ENCODE measurements at regions not wholly inside any gene's neighbourhood (a gene's known extent, or its start where the extent isn't known, plus 50 kb on each side); places are given as distances from the start of the nearest gene placed in this dataset.
"Not testable (repeated sequence)": the region's sequence is repeated elsewhere in the genome, so short reads cannot be mapped to it uniquely, and the experiment has no call there.

DNA sequence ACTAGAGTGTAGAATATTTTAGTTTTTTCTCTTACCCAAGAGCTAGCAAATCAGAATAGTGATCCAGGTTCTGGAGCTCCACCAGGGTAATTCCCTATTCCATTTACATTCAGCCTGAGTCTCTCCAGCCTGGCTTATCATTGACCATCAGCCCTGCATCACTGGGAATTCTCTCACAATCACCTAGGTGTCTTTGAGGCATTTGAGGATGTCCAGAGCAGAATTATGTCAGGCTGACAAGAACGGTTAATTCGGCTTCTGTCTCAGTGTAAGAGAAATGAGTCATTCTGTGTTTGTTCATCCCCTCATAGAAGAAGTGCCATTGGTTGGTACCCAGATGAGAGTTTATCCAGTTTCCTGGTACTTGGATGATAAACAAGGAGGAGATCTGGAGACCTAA, 180.5 kb downstream of the ZNF737 start:
- no peak for DNase-seq

DNA sequence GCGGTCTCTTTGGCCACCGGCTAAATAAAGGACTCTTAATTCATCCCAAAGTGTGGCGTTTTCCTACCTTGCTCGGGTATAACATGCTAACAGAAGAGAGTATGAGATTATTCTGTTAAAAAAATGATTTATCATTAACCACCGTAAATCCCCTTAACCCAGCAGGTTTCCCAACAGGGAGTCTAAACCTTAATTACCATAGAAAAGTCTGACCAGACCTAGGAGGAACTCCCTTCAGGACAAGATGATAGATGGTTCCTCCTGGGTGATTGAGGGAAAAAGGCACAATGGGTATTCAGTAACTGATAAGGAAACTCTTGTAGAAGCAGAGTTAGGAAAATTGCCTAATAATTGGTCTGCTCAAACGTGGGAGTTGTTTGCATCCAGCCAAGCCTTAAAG, 193.7 kb downstream of the ZNF737 start:
- DNase-seq, result no peak

DNA sequence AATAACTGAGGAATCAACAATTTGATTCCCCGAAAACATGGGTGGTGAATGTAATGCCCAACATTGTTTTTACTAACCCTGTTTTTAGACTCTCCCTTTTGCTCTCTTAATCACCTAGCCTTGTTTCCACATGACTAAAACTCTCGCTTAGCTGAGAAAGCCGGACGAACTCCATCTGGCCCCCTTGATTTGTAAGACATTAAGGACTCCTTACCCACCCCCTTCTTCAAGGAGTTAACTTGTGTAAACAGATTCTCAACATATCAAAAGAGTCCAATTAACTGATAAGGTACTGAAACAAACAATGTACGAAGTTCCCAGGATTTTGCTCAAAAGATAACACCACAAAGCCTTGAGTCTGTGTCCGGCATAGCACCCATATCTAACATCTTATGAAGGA, 194.3 kb downstream of the ZNF737 start:
- DNase-seq, result not testable (repeated sequence)

GRCh38 chr19:20367811-20368294, 197.7 kb downstream of the ZNF737 start:
- DNase-seq, result no peak

DNA sequence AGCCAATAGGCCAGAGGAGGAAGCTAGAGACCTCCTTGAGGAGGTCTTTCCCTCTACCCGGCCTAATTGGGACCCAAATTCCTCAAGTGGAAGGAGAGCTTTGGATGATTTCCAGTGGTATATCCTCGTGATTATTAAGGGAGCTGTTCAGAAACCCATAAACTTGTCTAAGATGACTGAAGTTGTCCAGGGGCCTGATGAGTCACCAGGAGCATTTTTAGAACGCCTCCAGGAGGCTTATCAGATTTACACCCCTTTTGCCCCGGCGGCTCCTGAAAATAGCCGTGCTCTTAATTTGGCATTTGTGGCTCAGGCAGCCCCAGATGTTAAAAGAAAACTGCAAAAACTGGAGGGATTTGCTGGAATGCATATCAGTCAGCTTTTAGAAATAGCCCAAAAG, 198.1 kb downstream of the ZNF486 start:
- no peak for DNase-seq

DNA sequence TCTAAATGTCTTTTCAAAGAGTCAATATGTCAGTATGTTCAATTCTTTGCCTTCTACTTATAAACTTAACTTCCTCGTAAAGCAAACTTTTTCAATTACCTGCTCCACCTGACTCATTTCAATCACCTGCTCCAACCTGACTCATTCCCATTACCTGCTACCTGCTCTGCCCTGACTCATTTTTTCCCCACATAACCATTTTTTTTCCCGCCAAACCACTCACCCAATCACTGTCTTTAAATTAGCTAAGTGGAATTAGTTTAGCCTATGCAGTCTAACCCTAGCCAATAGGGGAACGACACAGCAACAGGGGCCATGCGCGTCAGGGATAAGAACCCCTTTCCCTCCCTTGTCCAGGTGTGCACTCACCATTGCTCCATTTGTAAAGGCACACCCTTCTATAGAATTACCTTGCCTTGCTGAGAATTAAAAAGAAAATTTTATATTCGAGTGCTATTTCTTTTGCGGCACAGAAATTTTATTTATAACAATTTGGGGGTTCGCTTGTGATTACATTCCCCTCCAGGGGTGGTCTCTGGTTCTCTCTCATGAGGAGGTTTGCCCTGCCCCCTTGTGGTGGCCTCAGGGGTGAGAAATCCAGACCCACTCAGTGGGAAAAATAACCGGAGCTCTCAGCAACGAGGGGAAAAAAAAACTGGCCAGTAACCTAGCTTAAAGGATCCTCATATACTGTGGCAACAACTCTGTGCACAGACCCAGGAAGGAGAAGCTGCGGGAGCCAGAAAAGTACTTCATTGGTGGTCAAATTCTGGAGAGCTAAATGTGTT, 193.1 kb downstream of the ZNF486 start:
- no peak for DNase-seq

- DNase-seq, result not testable (repeated sequence)
Observed at GRCh38 chr19:20358841-20359465, 191.9 kb downstream of the ZNF486 start.

GRCh38 chr19:20357921-20358320, 190.9 kb downstream of the ZNF486 start:
- DNase-seq, result no peak

DNA sequence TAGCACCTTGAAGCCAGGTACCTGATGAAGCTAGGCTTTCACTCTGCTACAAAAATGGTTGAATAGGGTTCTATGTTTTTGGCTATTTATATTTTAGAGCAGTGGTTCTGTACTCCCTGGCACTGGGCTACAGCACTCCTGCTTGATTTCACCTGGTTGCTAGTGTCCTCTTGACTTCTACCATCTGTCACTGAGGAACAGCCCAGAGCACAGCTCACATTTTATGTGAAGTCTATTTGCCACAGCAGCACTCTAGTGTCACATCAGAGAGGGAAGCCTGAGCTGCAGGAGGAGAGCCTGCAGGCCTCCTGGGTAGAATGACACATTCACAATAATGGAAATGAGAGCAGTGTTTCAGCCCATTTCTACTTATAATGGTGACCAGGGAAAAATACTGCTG, 184.2 kb downstream of the ZNF486 start:
- DNase-seq, result no peak

DNA sequence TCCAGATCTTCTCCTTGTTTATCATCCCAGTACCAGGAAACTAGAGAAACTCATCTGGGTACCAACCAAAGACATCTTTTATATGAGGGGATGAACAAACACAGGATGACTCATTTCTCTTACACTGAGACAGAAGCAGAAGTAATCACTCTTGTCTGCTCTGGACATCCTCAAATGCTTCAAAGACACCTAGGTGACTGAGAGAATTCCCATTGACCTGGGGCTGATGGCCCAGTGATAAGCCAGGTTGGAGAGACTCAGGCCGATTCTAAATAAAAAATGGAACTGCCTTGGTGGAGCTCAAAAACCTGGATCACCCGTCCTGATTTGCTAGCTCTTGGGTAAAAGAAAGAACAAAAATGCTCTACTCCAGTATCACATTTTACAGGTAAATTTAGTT, 182.2 kb downstream of the ZNF486 start:
- DNase-seq, result no peak

- no peak for DNase-seq
Observed at GRCh38 chr19:20339444-20339843, 172.4 kb downstream of the ZNF486 start.

GRCh38 chr19:20334760-20335159, 167.7 kb downstream of the ZNF486 start:
- DNase-seq, result no peak

GRCh38 chr19:20333508-20333907, 166.5 kb downstream of the ZNF486 start:
- DNase-seq, result no peak

DNA sequence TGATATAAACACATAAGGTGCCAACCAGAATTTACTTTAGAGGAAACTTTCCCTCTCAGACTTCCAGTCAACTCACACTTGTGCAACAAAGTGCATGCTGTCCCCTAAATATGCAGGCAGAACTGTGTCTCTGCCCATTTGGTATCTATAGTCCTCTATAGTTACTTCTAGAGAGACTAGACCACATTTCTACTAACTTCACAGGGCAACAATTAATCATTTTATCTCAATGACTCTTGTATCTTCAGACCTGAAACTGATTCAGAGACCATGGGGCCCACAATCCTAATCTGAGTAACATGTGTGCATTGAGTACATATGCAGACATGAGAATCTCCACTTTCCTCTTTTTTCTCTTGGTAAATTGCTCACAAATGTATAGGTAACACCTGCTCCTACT, 158.1 kb downstream of the ZNF486 start:
- no peak for DNase-seq

DNA sequence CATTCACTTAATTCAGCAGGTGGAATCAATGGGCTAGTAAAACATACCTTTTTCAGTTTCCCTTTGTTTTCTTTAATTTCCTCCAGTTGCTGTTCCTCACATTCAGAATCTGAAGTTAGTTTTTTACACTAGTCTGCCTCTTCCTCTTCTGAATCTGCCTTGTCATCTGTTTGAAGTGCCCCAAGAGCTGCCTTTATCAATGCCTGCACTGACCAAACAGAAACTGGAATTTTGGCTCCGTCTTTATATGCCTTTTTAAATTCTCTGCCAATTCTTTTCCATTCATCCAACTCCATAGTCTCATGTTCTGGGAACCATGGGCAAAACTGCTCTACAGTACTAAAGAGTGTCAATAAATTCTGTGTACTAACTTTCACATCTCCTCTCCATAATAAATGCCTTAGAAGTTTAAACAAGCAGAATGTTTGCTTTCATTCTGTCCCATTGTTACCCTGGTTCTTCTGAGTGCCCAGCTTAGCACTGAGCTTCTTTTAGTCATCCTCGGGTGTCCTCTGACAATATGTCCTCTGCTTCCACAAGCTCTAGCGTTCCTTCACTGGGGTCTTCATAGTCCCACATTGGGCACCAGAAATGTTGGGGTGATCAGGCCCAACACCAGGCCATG, 154.2 kb downstream of the ZNF486 start:
- DNase-seq, result no peak

DNA sequence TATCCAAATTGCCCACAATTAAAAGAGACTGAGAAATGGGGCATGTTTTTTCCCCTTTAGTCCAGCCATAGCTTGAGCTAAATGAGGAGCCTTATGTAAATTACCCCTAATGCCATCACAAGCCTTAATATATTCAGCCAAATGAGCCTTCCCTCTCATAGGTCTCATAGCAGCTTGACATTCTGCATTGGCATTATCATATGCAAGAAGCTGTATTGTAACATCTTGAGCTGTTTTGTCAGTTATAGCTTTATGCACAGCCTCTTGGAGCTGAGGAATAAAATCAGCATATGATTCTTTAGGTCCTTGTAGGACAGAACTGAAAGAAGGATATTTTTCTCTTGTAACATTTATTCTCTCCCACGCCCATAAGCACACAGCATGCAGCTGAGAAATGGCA, 153.2 kb downstream of the ZNF486 start:
- no peak for DNase-seq

- no peak for DNase-seq
Observed at GRCh38 chr19:20318616-20319015, 151.6 kb downstream of the ZNF486 start.

DNA sequence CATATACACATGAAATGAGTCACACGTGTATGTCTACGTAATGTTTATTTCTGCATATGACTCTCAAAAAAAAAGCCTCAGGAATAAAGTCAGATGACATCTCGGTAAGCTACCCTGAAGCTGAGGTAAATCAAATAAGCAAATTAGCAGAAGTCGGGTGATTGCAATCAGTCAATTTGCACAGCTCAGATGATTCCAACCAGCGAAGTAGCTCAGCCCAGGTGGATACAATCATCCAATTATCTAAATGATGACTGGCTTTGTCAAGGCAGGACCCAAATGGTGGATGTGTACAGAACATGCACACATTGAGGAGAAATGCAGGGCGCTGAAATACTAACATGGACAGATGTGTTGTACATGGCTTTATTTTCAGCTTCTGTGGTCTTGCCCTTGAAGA, 148.5 kb downstream of the ZNF486 start:
- DNase-seq, result no peak

- no peak for DNase-seq
Observed at GRCh38 chr19:20313894-20314293, 146.9 kb downstream of the ZNF486 start.

GRCh38 chr19:20307127-20307526, 140.1 kb downstream of the ZNF486 start:
- no peak for DNase-seq

DNA sequence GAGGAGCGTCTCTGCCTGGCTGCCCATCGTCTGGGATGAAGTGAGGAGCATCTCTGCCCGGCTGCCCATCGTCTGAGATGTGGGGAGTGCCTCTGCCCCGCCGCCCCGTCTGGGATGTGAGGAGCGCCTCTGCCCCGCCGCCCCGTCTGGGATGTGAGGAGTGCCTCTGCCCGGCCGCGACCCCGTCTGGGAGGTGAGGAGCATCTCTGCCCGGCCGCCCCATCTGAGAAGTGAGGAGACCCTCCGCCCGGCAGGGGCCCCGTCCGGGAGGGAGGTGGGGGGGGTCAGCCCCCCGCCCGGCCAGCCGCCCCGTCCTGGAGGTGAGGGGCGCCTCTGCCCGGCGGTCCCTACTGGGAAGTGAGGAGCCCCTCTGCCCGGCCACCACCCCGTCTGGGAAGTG, 129.3 kb downstream of the ZNF486 start:
- DNase-seq, result not testable (repeated sequence)

GRCh38 chr19:20294181-20294580, 127.2 kb downstream of the ZNF486 start:
- DNase-seq, result no peak

DNA sequence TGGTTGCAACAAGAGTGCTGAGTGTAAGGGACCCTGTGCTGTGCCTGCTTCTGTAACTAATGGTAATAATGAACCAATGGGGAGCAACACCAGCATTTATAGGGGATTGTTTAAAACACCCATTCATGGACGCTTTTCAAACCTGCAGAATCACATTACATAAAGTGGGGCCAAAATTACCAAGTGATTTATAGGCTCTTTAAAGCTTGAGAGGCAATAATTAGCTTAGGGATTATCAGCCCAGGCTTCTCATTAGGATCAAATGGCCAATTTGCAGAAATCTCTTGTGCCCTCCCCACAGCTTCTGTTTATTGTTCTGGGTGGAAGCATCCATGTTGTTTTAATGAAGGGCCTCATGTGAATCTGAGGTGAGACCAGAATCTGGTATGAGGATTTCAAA, 125.5 kb downstream of the ZNF486 start:
- DNase-seq, result not testable (repeated sequence)

GRCh38 chr19:20289186-20289585, 122.2 kb downstream of the ZNF486 start:
- DNase-seq, result no peak
